Immature natural killer cell (primary cell): ENCODE measurements at regions not wholly inside any gene's neighbourhood (a gene's known extent, or its start where the extent isn't known, plus 50 kb on each side); places are given as distances from the start of the nearest gene placed in this dataset.

Experiments
- DNase-seq, 3 donors: peaks; one replicate each; pipeline ENCODE4 v3.0.0; 2022; ENCODE audit warnings: mixed read lengths in 1 of 3
- H3K27ac Mint-ChIP-seq, 6 donors: one replicate each; pipeline ENCODE4 v1.8.0; 2020; ENCODE audit warnings: mixed read lengths in 6 of 6, mild to moderate bottlenecking in 5 of 6, inconsistent platforms in 4 of 6, moderate library complexity in 3 of 6
- H3K27me3 Mint-ChIP-seq, 3 donors: one replicate each; pipeline ENCODE4 v1.8.0; 2020 to 2021; ENCODE audit warnings: low read depth in 3 of 3, mild to moderate bottlenecking in 3 of 3, mixed read lengths in 3 of 3, moderate library complexity in 3 of 3, inconsistent platforms in 1 of 3
- H3K36me3 Mint-ChIP-seq, 3 donors: one replicate each; pipeline ENCODE4 v1.8.0; 2020; ENCODE audit warnings: mixed read lengths in 3 of 3, inconsistent platforms in 2 of 3, mild to moderate bottlenecking in 2 of 3
- H3K4me1 Mint-ChIP-seq, 2 donors: one replicate each; pipeline ENCODE4 v1.8.0; 2020; ENCODE audit warnings: inconsistent platforms in 2 of 2, mild to moderate bottlenecking in 2 of 2, mixed read lengths in 2 of 2, moderate library complexity in 1 of 2
- H3K4me3 Mint-ChIP-seq, 5 donors: one replicate each; pipeline ENCODE4 v1.8.0; 2020; ENCODE audit warnings: mild to moderate bottlenecking in 5 of 5, mixed read lengths in 5 of 5, inconsistent platforms in 3 of 5, moderate library complexity in 3 of 5
- H3K9me3 Mint-ChIP-seq, 6 donors: one replicate each; pipeline ENCODE4 v1.8.0; 2020; ENCODE audit warnings: mild to moderate bottlenecking in 6 of 6, mixed read lengths in 6 of 6, inconsistent platforms in 4 of 6, moderate library complexity in 3 of 6

- Mint-ChIP-seq H3K4me1 (no peaks in the 10 kb centered on the region), H3K27ac (no peak overlapping the region), H3K27me3 (peaks cover 5 to 10% (median 6%) of the 10 kb centered on the region in 3 donors), H3K9me3 (no peaks in the 10 kb centered on the region), H3K36me3 (no peaks in the 10 kb centered on the region), H3K4me3 (no peak overlapping the region)
- DNase-seq = no peak
These were observed 85.4 kb upstream of the TPM1 start for GRCh38 chr15:62957130-62957529.

- Mint-ChIP-seq H3K4me3 (no peak overlapping the region), H3K36me3 (no peaks in the 10 kb centered on the region), H3K27me3 (peaks cover 0 to 5% (median 4%) of the 10 kb centered on the region in 3 donors), H3K4me1 (no peaks in the 10 kb centered on the region), H3K27ac (no peak overlapping the region), H3K9me3 (no peaks in the 10 kb centered on the region)
- DNase-seq = no peak
These were observed 83.8 kb upstream of the TPM1 start for GRCh38 chr15:62958528-62959363.

- H3K4me3 Mint-ChIP-seq = no peak overlapping the region
- H3K4me1 Mint-ChIP-seq = no peaks in the 10 kb centered on the region
- no peak for DNase-seq
- H3K9me3 Mint-ChIP-seq = no peaks in the 10 kb centered on the region
- H3K27ac Mint-ChIP-seq = no peak overlapping the region
- no peaks in the 10 kb centered on the region for H3K36me3 Mint-ChIP-seq
- H3K27me3 Mint-ChIP-seq = peaks cover 0 to 5% (median 3%) of the 10 kb centered on the region in 3 donors
These were observed 81.4 kb upstream of the TPM1 start for GRCh38 chr15:62961134-62961533.

GRCh38 chr15:62962101-62962995, 80.2 kb upstream of the TPM1 start:
- Mint-ChIP-seq H3K9me3 (no peaks in the 10 kb centered on the region), H3K4me1 (no peaks in the 10 kb centered on the region)

GRCh38 chr15:62964251-62964650, 78.3 kb upstream of the TPM1 start:
- Mint-ChIP-seq H3K27ac (no peak overlapping the region), H3K9me3 (no peaks in the 10 kb centered on the region), H3K4me3 (no peak overlapping the region), H3K36me3 (no peaks in the 10 kb centered on the region), H3K27me3 (peaks cover 0 to 2% (median 2%) of the 10 kb centered on the region in 3 donors), H3K4me1 (no peaks in the 10 kb centered on the region)
- no peak for DNase-seq

More at GRCh38 chr15:62962101-62962995, 80.2 kb upstream of the TPM1 start:
- no peaks in the 10 kb centered on the region for H3K36me3 Mint-ChIP-seq
- no peak overlapping the region for H3K4me3 Mint-ChIP-seq
- no peak for DNase-seq
- no peak overlapping the region for H3K27ac Mint-ChIP-seq
- peaks cover 0 to 5% (median 2%) of the 10 kb centered on the region in 3 donors for H3K27me3 Mint-ChIP-seq

GRCh38 chr15:62966294-62967078, 76.1 kb upstream of the TPM1 start:
- Mint-ChIP-seq H3K4me3 (no peak overlapping the region), H3K27ac (no peak overlapping the region), H3K4me1 (no peaks in the 10 kb centered on the region), H3K27me3 (peaks cover 0 to 4% (median 0%) of the 10 kb centered on the region in 3 donors), H3K9me3 (no peaks in the 10 kb centered on the region), H3K36me3 (no peaks in the 10 kb centered on the region)
- DNase-seq = no peak

- Mint-ChIP-seq H3K4me1 (no peaks in the 10 kb centered on the region), H3K36me3 (no peaks in the 10 kb centered on the region), H3K27ac (no peak overlapping the region), H3K9me3 (no peaks in the 10 kb centered on the region), H3K27me3 (peaks cover 0 to 6% (median 0%) of the 10 kb centered on the region in 3 donors), H3K4me3 (no peak overlapping the region)
- DNase-seq = no peak
These were observed 73.8 kb upstream of the TPM1 start for GRCh38 chr15:62968699-62969098.

- Mint-ChIP-seq H3K27me3 (peaks cover 0 to 6% (median 0%) of the 10 kb centered on the region in 3 donors), H3K4me1 (no peaks in the 10 kb centered on the region), H3K4me3 (no peak overlapping the region), H3K36me3 (no peaks in the 10 kb centered on the region), H3K27ac (no peak overlapping the region), H3K9me3 (no peaks in the 10 kb centered on the region)
- DNase-seq = no peak
These were observed 73.0 kb upstream of the TPM1 start for GRCh38 chr15:62969442-62970089.

GRCh38 chr15:62972814-62973213, 69.7 kb upstream of the TPM1 start:
- Mint-ChIP-seq H3K4me3 (no peak overlapping the region), H3K4me1 (no peaks in the 10 kb centered on the region), H3K9me3 (no peaks in the 10 kb centered on the region), H3K27me3 (peaks cover 0 to 4% (median 0%) of the 10 kb centered on the region in 3 donors), H3K27ac (no peak overlapping the region), H3K36me3 (no peaks in the 10 kb centered on the region)
- no peak for DNase-seq

- Mint-ChIP-seq H3K4me3 (no peak overlapping the region), H3K9me3 (no peaks in the 10 kb centered on the region), H3K27me3 (peaks cover 0 to 7% (median 4%) of the 10 kb centered on the region in 3 donors), H3K27ac (no peak overlapping the region), H3K4me1 (no peaks in the 10 kb centered on the region), H3K36me3 (no peaks in the 10 kb centered on the region)
- DNase-seq = no peak
These were observed 67.0 kb upstream of the TPM1 start for GRCh38 chr15:62975515-62975914.

GRCh38 chr15:62976301-62976881, 66.2 kb upstream of the TPM1 start:
- Mint-ChIP-seq H3K4me1 (no peaks in the 10 kb centered on the region), H3K27ac (no peak overlapping the region), H3K36me3 (no peaks in the 10 kb centered on the region), H3K27me3 (peaks cover 0 to 7% (median 2%) of the 10 kb centered on the region in 3 donors), H3K4me3 (no peak overlapping the region), H3K9me3 (no peaks in the 10 kb centered on the region)
- DNase-seq = no peak

GRCh38 chr15:62977952-62978811, 64.4 kb upstream of the TPM1 start:
- Mint-ChIP-seq H3K27me3 (peaks cover 0 to 7% (median 0%) of the 10 kb centered on the region in 3 donors), H3K4me3 (no peak overlapping the region), H3K9me3 (no peaks in the 10 kb centered on the region), H3K4me1 (no peaks in the 10 kb centered on the region), H3K36me3 (no peaks in the 10 kb centered on the region), H3K27ac (no peak overlapping the region)
- no peak for DNase-seq
